Right lobe of liver (tissue), 6 donors: ENCODE measurements at regions not wholly inside any gene's neighbourhood (a gene's known extent, or its start where the extent isn't known, plus 50 kb on each side); places are given as distances from the start of the nearest gene placed in this dataset.

Source experiments
- ATAC-seq, 4 donors: fragments of 200-7000 bp; cut with Tn5 transposase; one replicate each; pipeline ENCODE4 v1.9.1; 2020; ENCODE audit warnings: mild to moderate bottlenecking in 4 of 4, moderate library complexity in 4 of 4
- DNase-seq, 3 donors: peaks; one replicate each; pipeline ENCODE4 v3.0.0-alpha.2; 2020
- H3K27ac ChIP-seq, 3 donors: fragments of 200-600 bp; one replicate each; pipeline ENCODE4 v1.8.0; 2022
- H3K27me3 ChIP-seq, 2 donors: fragments of 200-600 bp; one replicate each; pipeline ENCODE4 v1.8.0; 2022
- H3K36me3 ChIP-seq, 4 donors: fragments of 200-600 bp; sonication (generic) in 1 of 4; one replicate each; pipeline versions ENCODE4 v1.5.1 to v1.8.0; 2017 to 2022; ENCODE audit warnings: control low read depth in 1 of 4
- H3K4me1 ChIP-seq, 4 donors: fragments of 200-600 bp; sonication (generic) in 1 of 4; one replicate each; pipeline versions ENCODE4 v1.5.1 to v1.8.0; 2017 to 2022; ENCODE audit warnings: control low read depth in 1 of 4
- H3K4me3 ChIP-seq, 3 donors: fragments of 200-600 bp; one replicate each; pipeline ENCODE4 v1.8.0; 2022
- H3K9me3 ChIP-seq, 4 donors: fragments of 200-600 bp; sonication (generic) in 1 of 4; one replicate each; pipeline versions ENCODE4 v1.5.1 to v1.8.0; 2017 to 2022; ENCODE audit warnings: control low read depth in 1 of 4
- POLR2A ChIP-seq: fragments of 450-650 bp; IDR thresholded peaks from one replicate; pipeline ENCODE4 v1.6.1; 2017; ENCODE audit warnings: antibody characterized with exemption, mild to moderate bottlenecking
- WGBS: methylation state at CpG from one replicate; pipeline ENCODE4 v1.1.6; 2018; ENCODE audit warnings: low coverage, low lambda C conversion rate; ENCODE audit not compliant: insufficient coverage; ENCODE audit errors: missing lambda C conversion rate; 5-methylcytosine and 5-hydroxymethylcytosine counted together
- intact Hi-C, 2 donors: fragments of 100-400 bp; cut with DNase I; formaldehyde crosslinking; loops; one replicate each; pipeline versions ENCODE4 v1.11.2 to v1.14.1; 2022
- TF ChIP-seq, protein P1 (sequence below), 4 donors: fragments of 200-600 bp in 3 of 4; fragments of 450-650 bp in 1 of 4; IDR thresholded peaks; one replicate each; pipeline versions ENCODE4 v1.5.1 to v1.8.0; 2016 to 2022; ENCODE audit warnings: antibody characterized with exemption in 4 of 4, mild to moderate bottlenecking in 2 of 4
- donor health status: DM: no; HTN: yes; CAD: no.
- donor health status: DM: no; HTN: no; CAD: no.
- donor health status: DM: no; HTN: no; CAD: no.
- donor health status: DM: no; HTN: yes; CAD: no.
- donor health status: DM: no; HTN: yes; CAD: no.

DNA sequence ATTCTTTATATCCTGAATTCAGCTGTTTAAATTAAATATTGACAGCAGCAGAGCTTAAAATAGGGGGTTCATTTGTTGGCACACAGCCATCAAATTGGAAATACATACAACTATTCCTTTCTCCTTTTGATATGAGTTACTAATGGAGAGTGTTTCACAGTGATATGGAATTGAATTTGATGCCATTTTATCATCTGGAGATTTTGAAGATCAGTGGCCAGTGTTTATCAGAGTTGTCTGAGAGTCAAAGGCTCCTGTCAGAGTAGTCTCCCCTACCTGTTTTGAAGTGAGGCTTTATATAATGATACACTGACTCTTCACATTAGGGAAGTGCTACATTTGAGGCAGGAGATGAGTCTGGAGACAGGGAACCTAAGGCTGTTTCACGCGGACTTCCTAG is 1286.3 kb downstream of the TECRL start:
- no peaks in the 10 kb centered on the region for H3K4me1 ChIP-seq
- H3K27ac ChIP-seq: no peak overlapping the region
- DNase-seq: no peak
- intact Hi-C loops: no loop called here
- no peak overlapping the region for H3K4me3 ChIP-seq
- no peak for ATAC-seq
- H3K9me3 ChIP-seq: no peaks in the 10 kb centered on the region
- no peaks in the 10 kb centered on the region for H3K36me3 ChIP-seq
- 90% methylated on average over 2 of the region's 2 CpGs for WGBS
- TF ChIP-seq, protein P1, sequence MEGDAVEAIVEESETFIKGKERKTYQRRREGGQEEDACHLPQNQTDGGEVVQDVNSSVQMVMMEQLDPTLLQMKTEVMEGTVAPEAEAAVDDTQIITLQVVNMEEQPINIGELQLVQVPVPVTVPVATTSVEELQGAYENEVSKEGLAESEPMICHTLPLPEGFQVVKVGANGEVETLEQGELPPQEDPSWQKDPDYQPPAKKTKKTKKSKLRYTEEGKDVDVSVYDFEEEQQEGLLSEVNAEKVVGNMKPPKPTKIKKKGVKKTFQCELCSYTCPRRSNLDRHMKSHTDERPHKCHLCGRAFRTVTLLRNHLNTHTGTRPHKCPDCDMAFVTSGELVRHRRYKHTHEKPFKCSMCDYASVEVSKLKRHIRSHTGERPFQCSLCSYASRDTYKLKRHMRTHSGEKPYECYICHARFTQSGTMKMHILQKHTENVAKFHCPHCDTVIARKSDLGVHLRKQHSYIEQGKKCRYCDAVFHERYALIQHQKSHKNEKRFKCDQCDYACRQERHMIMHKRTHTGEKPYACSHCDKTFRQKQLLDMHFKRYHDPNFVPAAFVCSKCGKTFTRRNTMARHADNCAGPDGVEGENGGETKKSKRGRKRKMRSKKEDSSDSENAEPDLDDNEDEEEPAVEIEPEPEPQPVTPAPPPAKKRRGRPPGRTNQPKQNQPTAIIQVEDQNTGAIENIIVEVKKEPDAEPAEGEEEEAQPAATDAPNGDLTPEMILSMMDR (IDR thresholded peaks at IDR 0.05): no peak
- TF ChIP-seq POLR2A: no peak
- no peaks in the 10 kb centered on the region for H3K27me3 ChIP-seq

- Histone ChIP-seq H3K27me3 (no peaks in the 10 kb centered on the region), H3K36me3 (no peaks in the 10 kb centered on the region), H3K4me1 (no peaks in the 10 kb centered on the region), H3K27ac (no peak overlapping the region), H3K4me3 (no peak overlapping the region), H3K9me3 (no peaks in the 10 kb centered on the region)
- no peak for ATAC-seq
- TF ChIP-seq, protein P1 (IDR thresholded peaks at IDR 0.05): no peak
- TF ChIP-seq POLR2A: no peak
- intact Hi-C loops: no loop called here
- 49% methylated on average over 3 of the region's 3 CpGs for WGBS
- DNase-seq: no peak
Measured at GRCh38 chr4:63106600-63106999, 1302.7 kb downstream of the TECRL start.

DNA sequence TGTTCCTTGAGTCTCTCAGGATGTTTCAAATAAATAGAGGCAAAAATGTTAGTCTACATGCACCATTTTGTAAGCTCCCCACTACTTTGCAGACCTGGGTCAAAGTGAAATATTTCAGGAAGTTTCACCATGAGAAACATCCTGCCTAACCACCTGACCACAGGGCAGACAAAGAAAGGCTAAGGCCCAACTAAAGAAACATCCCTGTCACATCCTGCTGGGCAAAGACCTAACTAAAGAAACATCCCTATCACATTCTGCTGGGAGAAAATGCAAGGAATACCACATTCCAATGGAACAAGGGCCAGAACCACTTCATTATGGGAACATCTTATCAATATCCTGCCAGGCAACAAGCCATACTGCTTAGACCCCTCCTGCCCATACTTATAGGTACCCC is 1303.4 kb downstream of the TECRL start:
- Histone ChIP-seq H3K27me3 (no peaks in the 10 kb centered on the region), H3K9me3 (no peaks in the 10 kb centered on the region), H3K4me1 (no peaks in the 10 kb centered on the region), H3K27ac (no peak overlapping the region), H3K36me3 (no peaks in the 10 kb centered on the region), H3K4me3 (no peak overlapping the region)
- TF ChIP-seq, protein P1 (IDR thresholded peaks at IDR 0.05): no peak
- no peak for TF ChIP-seq POLR2A
- DNase-seq: no peak
- no peak for ATAC-seq
- intact Hi-C loops: no loop called here

DNA sequence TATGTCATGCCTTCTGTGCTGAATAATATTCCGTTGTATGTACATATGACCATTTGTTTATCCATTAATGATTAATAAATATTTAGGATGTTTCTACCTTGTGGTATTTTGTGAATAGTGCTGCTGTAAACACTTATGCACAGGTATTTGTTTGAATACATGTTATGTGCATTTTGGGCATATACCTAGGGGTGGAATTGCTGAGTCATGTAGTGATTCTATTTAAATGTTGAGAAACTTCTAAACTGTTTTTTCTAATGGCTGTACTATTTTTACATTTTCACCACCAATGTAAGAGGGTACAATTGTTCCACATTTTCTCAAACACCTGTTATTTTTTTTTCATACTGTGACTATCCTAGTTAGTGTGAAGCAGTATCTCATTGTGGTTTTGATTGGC is 1318.6 kb downstream of the TECRL start:
- intact Hi-C loops: no loop called here
- ATAC-seq: no peak
- H3K27ac ChIP-seq: no peak overlapping the region
- 29% methylated on average over 1 of the region's 1 CpG for WGBS
- no peaks in the 10 kb centered on the region for H3K4me1 ChIP-seq
- no peaks in the 10 kb centered on the region for H3K27me3 ChIP-seq
- H3K4me3 ChIP-seq: no peak overlapping the region
- no peak for TF ChIP-seq POLR2A
- TF ChIP-seq, protein P1 (IDR thresholded peaks at IDR 0.05): no peak
- DNase-seq: no peak
- H3K36me3 ChIP-seq: no peaks in the 10 kb centered on the region
- no peaks in the 10 kb centered on the region for H3K9me3 ChIP-seq

GRCh38 chr4:63085091-63085490 is 1324.2 kb downstream of the TECRL start:
- no peak overlapping the region for H3K27ac ChIP-seq
- H3K4me1 ChIP-seq: no peaks in the 10 kb centered on the region
- H3K27me3 ChIP-seq: no peaks in the 10 kb centered on the region
- H3K4me3 ChIP-seq: no peak overlapping the region
- intact Hi-C loops: no loop called here
- 60% methylated on average over 1 of the region's 1 CpG for WGBS
- H3K36me3 ChIP-seq: no peaks in the 10 kb centered on the region
- TF ChIP-seq POLR2A: no peak
- TF ChIP-seq, protein P1 (IDR thresholded peaks at IDR 0.05): no peak
- DNase-seq: no peak
- ATAC-seq: no peak
- H3K9me3 ChIP-seq: no peaks in the 10 kb centered on the region
